Uterus (tissue), 2 donors: ENCODE measurements at regions not wholly inside any gene's neighbourhood (a gene's known extent, or its start where the extent isn't known, plus 50 kb on each side); places are given as distances from the start of the nearest gene placed in this dataset.

Source experiments
- POLR2A ChIP-seq, 2 donors: fragments of 450-650 bp; IDR thresholded peaks; one replicate each; pipeline ENCODE4 v1.6.1; 2016; ENCODE audit warnings: antibody characterized with exemption in 2 of 2, mild to moderate bottlenecking in 1 of 2, moderate library complexity in 1 of 2
- TF ChIP-seq, protein P1 (sequence below), 4 experiments: fragments of 200-600 bp in 2 of 4; fragments of 450-650 bp in 2 of 4; sonication (generic) in 2 of 4; IDR thresholded peaks; one replicate each; pipeline ENCODE4 v1.5.1; 2016 to 2019; ENCODE audit warnings: antibody characterized with exemption in 4 of 4, mild to moderate bottlenecking in 2 of 4, moderate library complexity in 1 of 4

DNA sequence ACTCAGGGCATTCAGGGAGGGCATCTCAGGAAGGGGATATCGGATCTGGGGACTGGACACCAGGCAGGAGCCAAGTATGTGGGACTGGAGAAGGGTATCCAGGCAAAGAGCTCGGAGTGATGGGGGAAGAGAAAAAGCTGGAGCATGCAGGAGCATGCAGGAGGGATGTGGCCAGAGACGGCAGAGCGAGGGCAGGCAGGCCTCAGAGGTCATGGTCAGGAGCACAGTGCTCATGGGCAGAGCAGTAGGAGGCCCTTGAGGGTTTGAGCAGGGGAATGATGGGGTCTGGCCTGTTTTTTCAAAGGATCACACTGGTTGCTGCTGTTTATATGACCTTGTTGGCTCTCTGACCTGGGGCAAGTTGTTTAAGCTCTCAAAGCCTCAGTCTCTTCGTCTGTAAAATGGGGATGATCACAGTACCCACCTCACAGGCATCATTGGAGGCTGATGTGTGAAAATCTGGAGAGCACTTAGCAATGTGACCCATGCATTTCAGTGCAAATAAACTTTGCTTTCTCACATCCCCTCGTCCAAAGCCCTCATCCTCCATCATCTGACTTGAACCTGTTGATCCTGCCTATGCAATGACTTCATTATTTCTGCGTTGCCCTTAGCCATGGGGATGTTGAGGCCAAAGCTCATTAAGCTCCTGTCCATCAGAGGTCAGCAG, 273.1 kb downstream of the MATN1 start:
- no peak for TF ChIP-seq POLR2A (IDR thresholded peaks at IDR 0.05)
- TF ChIP-seq, protein P1, sequence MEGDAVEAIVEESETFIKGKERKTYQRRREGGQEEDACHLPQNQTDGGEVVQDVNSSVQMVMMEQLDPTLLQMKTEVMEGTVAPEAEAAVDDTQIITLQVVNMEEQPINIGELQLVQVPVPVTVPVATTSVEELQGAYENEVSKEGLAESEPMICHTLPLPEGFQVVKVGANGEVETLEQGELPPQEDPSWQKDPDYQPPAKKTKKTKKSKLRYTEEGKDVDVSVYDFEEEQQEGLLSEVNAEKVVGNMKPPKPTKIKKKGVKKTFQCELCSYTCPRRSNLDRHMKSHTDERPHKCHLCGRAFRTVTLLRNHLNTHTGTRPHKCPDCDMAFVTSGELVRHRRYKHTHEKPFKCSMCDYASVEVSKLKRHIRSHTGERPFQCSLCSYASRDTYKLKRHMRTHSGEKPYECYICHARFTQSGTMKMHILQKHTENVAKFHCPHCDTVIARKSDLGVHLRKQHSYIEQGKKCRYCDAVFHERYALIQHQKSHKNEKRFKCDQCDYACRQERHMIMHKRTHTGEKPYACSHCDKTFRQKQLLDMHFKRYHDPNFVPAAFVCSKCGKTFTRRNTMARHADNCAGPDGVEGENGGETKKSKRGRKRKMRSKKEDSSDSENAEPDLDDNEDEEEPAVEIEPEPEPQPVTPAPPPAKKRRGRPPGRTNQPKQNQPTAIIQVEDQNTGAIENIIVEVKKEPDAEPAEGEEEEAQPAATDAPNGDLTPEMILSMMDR (IDR thresholded peaks at IDR 0.05): no peak
